Activated CD4-positive, alpha-beta T cell treated with anti-CD3 and anti-CD28 coated beads for 36 hours (primary cell): ENCODE measurements at regions not wholly inside any gene's neighbourhood (a gene's known extent, or its start where the extent isn't known, plus 50 kb on each side); places are given as distances from the start of the nearest gene placed in this dataset.

Experiments used
- ATAC-seq: fragments of 200-7000 bp; cut with Tn5 transposase; one replicate; pipeline ENCODE4 v1.10.0; 2021; ENCODE audit warnings: mild to moderate bottlenecking, moderate library complexity
- CTCF ChIA-PET: fragments of 350-600 bp; sonication (Branson Sonifier 250); formaldehyde crosslinking; loops from one replicate; lab custom pipeline; 2021; ENCODE audit warnings: antibody characterized with exemption; lab: Charles Lee
- POLR2A ChIA-PET: fragments of 350-600 bp; sonication (Branson Sonifier 250); formaldehyde crosslinking; loops from one replicate; lab custom pipeline; 2021; ENCODE audit warnings: antibody characterized with exemption, inconsistent platforms; lab: Charles Lee
- DNase-seq: peaks from one replicate; pipeline ENCODE4 v3.0.0-alpha.2; 2020
- H3K27ac Mint-ChIP-seq: one replicate; pipeline ENCODE4 v1.8.0; 2021; ENCODE audit warnings: mixed read lengths
- H3K27me3 Mint-ChIP-seq: one replicate; pipeline ENCODE4 v1.8.0; 2021; ENCODE audit warnings: mixed read lengths
- H3K36me3 Mint-ChIP-seq: one replicate; pipeline ENCODE4 v1.8.0; 2021; ENCODE audit warnings: low read depth, mixed read lengths
- H3K4me1 Mint-ChIP-seq: one replicate; pipeline ENCODE4 v1.8.0; 2021; ENCODE audit warnings: mixed read lengths
- H3K4me3 Mint-ChIP-seq: one replicate; pipeline ENCODE4 v1.8.0; 2021; ENCODE audit warnings: mild to moderate bottlenecking, moderate library complexity, mixed read lengths
- H3K9me3 Mint-ChIP-seq: one replicate; pipeline ENCODE4 v1.8.0; 2021; ENCODE audit warnings: low read depth, mixed read lengths
- intact Hi-C, 2 experiments: fragments of 100-400 bp; cut with DNase I in 1 of 2; cut with micrococcal nuclease in 1 of 2; formaldehyde crosslinking; loops; one replicate each; pipeline versions ENCODE4 v1.14.2 to v1.15.1; 2022 to 2024; cut with DNase I, micrococcal nuclease

DNA sequence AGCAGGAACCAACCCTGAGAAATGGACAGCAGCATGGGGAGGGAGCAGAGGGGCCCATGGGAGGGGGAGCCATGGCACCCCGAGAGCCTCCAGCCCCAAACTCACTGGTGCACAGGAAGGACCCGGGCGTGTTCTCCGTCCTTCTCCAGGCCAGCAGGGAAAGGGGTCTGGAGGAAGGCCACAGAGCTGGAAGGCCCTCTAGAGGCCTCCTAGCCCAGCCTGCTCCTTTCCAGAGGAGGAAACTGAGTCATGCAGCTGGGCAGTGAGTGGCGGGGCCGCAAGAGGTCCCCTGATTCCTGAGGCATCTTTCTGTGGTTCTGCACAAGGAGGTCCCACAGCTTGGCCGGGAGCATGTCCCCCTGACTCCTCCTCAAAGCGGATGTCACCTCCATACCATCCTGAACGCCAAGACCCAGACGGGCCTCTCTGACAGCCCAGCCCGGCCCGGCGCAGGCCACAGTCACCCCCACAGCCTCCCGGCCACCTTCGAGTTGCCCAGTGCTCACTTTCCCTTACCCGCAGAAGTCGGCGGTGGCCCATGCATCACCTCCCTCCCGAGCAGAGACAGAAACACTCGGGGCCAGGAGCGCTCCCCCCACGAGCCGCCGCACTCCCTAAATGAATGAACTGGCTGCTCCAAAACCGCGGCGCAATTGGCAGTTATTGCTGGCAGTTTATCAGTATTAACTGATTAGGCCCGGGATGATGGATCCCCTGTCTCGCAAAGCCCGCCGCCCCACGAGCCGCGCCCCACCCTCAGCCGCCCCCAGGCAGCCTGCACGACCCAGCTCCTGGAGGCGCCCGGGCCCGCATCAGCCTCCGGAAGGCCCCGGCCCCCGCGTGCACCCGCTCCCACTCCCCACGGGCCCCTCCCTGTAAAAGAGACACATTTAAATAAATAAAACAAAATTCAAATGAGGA is 272.5 kb downstream of the BUD13 start:
- Mint-ChIP-seq H3K4me1 (no peaks in the 10 kb centered on the region), H3K27me3 (peaks cover 35% of the 10 kb centered on the region), H3K27ac (no peak overlapping the region), H3K9me3 (no peaks in the 10 kb centered on the region), H3K4me3 (no peak overlapping the region), H3K36me3 (no peaks in the 10 kb centered on the region)
- ChIA-PET POLR2A (no interaction called here), CTCF (interaction anchor here (0.7 to 1.5 kb wide), 7 partner anchors 14 to 209 kb away, joined by 3 to 4 read pairs (median 3); no protein-coding TSS in a partner anchor)
- intact Hi-C loops: no loop called here
- ATAC-seq (no peak), DNase-seq (no peak)

DNA sequence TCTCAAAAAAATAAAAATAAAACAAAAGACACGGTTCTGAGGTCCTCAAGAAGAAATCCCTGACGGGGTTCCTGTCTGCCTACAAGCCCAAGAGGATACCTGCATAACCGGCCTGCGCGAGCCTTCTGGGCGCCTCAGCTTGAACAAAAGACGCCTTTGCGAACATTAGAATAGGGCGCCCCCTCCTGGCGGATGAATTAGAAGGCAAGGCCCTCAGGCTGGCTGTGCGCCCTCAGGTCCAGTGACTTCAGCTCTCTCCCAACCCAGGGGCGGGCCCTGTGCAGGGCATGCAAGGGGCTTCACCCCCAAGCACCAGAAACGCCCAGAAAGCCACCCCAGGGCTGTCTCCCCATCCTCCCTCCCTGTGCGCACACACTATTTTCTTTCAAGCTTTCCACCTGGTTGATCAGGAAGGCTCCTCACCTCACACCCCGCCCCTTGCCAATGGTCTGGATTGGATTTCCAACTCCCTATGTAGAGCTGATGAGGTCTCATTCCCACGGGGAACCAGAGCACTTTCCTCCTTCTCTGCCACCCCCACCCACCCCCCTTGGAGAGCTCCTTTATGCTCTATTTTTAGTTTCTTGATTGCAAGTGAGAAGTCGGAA is 273.3 kb downstream of the BUD13 start:
- Mint-ChIP-seq H3K27ac (no peak overlapping the region), H3K27me3 (peaks cover 35% of the 10 kb centered on the region), H3K4me1 (no peaks in the 10 kb centered on the region), H3K9me3 (no peaks in the 10 kb centered on the region), H3K4me3 (no peak overlapping the region), H3K36me3 (no peaks in the 10 kb centered on the region)
- POLR2A ChIA-PET: no interaction called here
- ATAC-seq (no peak), DNase-seq (peak; percentile 86)
- CTCF ChIA-PET: interaction anchor here (0.6 to 1.5 kb wide), 7 partner anchors 13 to 118 kb away, joined by 3 to 4 read pairs (median 3); no protein-coding TSS in a partner anchor
- intact Hi-C loops: loop anchor here in 1 of 2 experiments (1.0 to 5.0 kb wide), 2 partner anchors 45 to 1177 kb away; no protein-coding TSS in a partner anchor

GRCh38 chr11:116498161-116498560 is 274.6 kb downstream of the BUD13 start:
- peaks cover 29% of the 10 kb centered on the region for H3K27me3 Mint-ChIP-seq
- H3K27ac Mint-ChIP-seq: no peak overlapping the region
- DNase-seq (no peak), ATAC-seq (no peak)
- H3K9me3 Mint-ChIP-seq: no peaks in the 10 kb centered on the region
- intact Hi-C loops: loop anchor here in 1 of 2 experiments (5.0 kb wide), 1 partner anchor 1176 kb away; no protein-coding TSS in a partner anchor
- ChIA-PET CTCF (no interaction called here), POLR2A (no interaction called here)
- no peak overlapping the region for H3K4me3 Mint-ChIP-seq
- H3K4me1 Mint-ChIP-seq: no peaks in the 10 kb centered on the region
- no peaks in the 10 kb centered on the region for H3K36me3 Mint-ChIP-seq

DNA sequence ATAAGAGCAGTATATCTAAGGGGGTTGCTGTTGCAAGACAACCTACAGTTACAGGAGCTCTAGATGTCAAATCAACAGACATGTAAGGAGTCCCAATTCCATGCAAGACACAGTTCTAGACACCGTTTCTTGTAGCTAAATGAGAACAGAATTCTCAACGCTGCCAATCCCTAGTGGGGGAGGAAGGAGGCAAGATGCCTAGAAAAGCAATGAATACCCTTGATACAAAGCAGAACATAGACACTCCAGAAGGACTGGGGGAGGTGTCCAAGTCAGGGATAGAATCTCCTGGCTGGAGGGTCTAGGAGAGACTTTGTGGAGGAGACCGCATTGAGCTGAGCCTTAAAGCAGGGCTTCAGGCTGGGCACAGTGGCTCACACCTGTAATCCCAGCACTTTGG is 280.2 kb downstream of the BUD13 start:
- POLR2A ChIA-PET: no interaction called here
- no peaks in the 10 kb centered on the region for H3K9me3 Mint-ChIP-seq
- H3K4me1 Mint-ChIP-seq: no peaks in the 10 kb centered on the region
- CTCF ChIA-PET: no interaction called here
- H3K4me3 Mint-ChIP-seq: no peak overlapping the region
- H3K36me3 Mint-ChIP-seq: no peaks in the 10 kb centered on the region
- no peak for ATAC-seq
- DNase-seq: no peak
- H3K27ac Mint-ChIP-seq: no peak overlapping the region
- H3K27me3 Mint-ChIP-seq: peaks cover 6% of the 10 kb centered on the region
- intact Hi-C loops: no loop called here

GRCh38 chr11:116488836-116489389 is 283.9 kb downstream of the BUD13 start:
- intact Hi-C loops: no loop called here
- Mint-ChIP-seq H3K4me1 (no peaks in the 10 kb centered on the region), H3K36me3 (no peaks in the 10 kb centered on the region), H3K27ac (no peak overlapping the region), H3K9me3 (no peaks in the 10 kb centered on the region), H3K27me3 (peaks cover 15% of the 10 kb centered on the region), H3K4me3 (no peak overlapping the region)
- ATAC-seq (no peak), DNase-seq (no peak)
- ChIA-PET POLR2A (no interaction called here), CTCF (no interaction called here)

DNA sequence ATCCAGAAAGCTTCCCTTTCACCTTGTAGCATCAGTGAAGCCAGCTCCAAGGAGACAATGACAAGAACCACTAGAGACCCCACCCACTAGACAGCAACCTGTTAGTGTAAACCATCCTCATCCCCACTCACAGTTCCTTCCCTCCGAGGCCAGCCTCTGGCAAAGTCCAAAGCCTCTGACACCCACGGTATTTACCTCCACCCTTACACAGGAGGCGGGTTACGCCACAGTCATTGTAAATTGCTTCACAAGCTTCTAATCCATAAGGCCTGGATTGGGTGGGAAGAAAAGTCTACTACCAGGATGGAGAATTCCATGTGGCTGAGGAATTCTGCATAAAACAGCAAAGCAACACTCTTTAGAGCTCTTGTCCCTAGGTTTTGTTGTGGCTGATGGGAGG is 287.4 kb downstream of the BUD13 start:
- Mint-ChIP-seq H3K27me3 (peaks cover 16% of the 10 kb centered on the region), H3K27ac (no peak overlapping the region), H3K36me3 (no peaks in the 10 kb centered on the region), H3K4me3 (no peak overlapping the region), H3K9me3 (no peaks in the 10 kb centered on the region), H3K4me1 (no peaks in the 10 kb centered on the region)
- no peak for ATAC-seq
- no peak for DNase-seq
- ChIA-PET CTCF (no interaction called here), POLR2A (no interaction called here)
- intact Hi-C loops: no loop called here

- H3K4me1 Mint-ChIP-seq: no peaks in the 10 kb centered on the region
- no peak overlapping the region for H3K4me3 Mint-ChIP-seq
Observed at GRCh38 chr11:116482716-116483115, 290.1 kb downstream of the BUD13 start.

GRCh38 chr11:116481126-116481675 is 291.6 kb downstream of the BUD13 start:
- H3K27me3 Mint-ChIP-seq: peaks cover 6% of the 10 kb centered on the region
- H3K36me3 Mint-ChIP-seq: no peaks in the 10 kb centered on the region
- DNase-seq (no peak), ATAC-seq (no peak)
- ChIA-PET POLR2A (no interaction called here), CTCF (interaction anchor here (0.8 to 1.2 kb wide), 2 partner anchors 18 to 32 kb away, joined by 3 read pairs; no protein-coding TSS in a partner anchor)
- H3K9me3 Mint-ChIP-seq: no peaks in the 10 kb centered on the region
- intact Hi-C loops: no loop called here
- no peak overlapping the region for H3K4me3 Mint-ChIP-seq
- H3K4me1 Mint-ChIP-seq: no peaks in the 10 kb centered on the region
- H3K27ac Mint-ChIP-seq: no peak overlapping the region

More at GRCh38 chr11:116482716-116483115, 290.1 kb downstream of the BUD13 start:
- ATAC-seq (no peak), DNase-seq (no peak)
- ChIA-PET POLR2A (no interaction called here), CTCF (no interaction called here)
- intact Hi-C loops: no loop called here
- Mint-ChIP-seq H3K36me3 (no peaks in the 10 kb centered on the region), H3K27me3 (peaks cover 11% of the 10 kb centered on the region), H3K9me3 (no peaks in the 10 kb centered on the region), H3K27ac (no peak overlapping the region)

GRCh38 chr11:116478669-116479668 is 293.8 kb downstream of the BUD13 start:
- DNase-seq (no peak), ATAC-seq (no peak)
- Mint-ChIP-seq H3K9me3 (no peaks in the 10 kb centered on the region), H3K36me3 (no peaks in the 10 kb centered on the region), H3K27ac (no peak overlapping the region), H3K4me3 (no peak overlapping the region), H3K27me3 (peaks cover 8% of the 10 kb centered on the region), H3K4me1 (no peaks in the 10 kb centered on the region)
- ChIA-PET CTCF (no interaction called here), POLR2A (no interaction called here)
- intact Hi-C loops: no loop called here

- DNase-seq (no peak), ATAC-seq (no peak)
- intact Hi-C loops: no loop called here
- ChIA-PET CTCF (no interaction called here), POLR2A (no interaction called here)
- no peaks in the 10 kb centered on the region for H3K9me3 Mint-ChIP-seq
- peaks cover 9% of the 10 kb centered on the region for H3K27me3 Mint-ChIP-seq
- no peaks in the 10 kb centered on the region for H3K4me1 Mint-ChIP-seq
- no peaks in the 10 kb centered on the region for H3K36me3 Mint-ChIP-seq
- H3K27ac Mint-ChIP-seq: no peak overlapping the region
- H3K4me3 Mint-ChIP-seq: no peak overlapping the region
Observed at GRCh38 chr11:116478205-116478604, 294.6 kb downstream of the BUD13 start.
